DMS53 treated with DMSO at 0.1 percent for 48 hours (cell line): ENCODE measurements at regions not wholly inside any gene's neighbourhood (a gene's known extent, or its start where the extent isn't known, plus 50 kb on each side); places are given as distances from the start of the nearest gene placed in this dataset.

Source experiments
- DNase-seq: peaks from one replicate; lab custom pipeline; 2025; ENCODE audit not compliant: unreplicated experiment; lab: John Stamatoyannopoulos, UW

DNA sequence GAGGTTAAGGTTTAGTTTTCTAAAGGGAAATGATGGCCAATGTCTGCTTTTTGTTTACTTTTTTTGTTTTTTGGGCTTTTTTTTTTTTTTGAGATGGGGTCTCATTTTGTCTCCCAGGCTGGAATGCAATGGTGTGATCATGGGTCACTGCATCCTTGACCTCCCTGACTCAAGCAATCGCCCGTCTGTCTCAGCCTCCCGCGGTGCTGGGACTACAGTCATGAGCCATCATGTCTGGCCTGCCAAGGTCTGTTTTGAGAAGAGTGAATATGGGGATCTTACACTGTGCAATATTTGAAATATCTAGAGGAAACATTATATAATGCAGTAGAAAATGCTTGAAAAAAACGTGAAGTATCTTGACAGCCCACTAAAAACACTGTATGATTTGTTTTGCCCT is 162.5 kb downstream of the GASK1B start:
- no peak for DNase-seq

DNA sequence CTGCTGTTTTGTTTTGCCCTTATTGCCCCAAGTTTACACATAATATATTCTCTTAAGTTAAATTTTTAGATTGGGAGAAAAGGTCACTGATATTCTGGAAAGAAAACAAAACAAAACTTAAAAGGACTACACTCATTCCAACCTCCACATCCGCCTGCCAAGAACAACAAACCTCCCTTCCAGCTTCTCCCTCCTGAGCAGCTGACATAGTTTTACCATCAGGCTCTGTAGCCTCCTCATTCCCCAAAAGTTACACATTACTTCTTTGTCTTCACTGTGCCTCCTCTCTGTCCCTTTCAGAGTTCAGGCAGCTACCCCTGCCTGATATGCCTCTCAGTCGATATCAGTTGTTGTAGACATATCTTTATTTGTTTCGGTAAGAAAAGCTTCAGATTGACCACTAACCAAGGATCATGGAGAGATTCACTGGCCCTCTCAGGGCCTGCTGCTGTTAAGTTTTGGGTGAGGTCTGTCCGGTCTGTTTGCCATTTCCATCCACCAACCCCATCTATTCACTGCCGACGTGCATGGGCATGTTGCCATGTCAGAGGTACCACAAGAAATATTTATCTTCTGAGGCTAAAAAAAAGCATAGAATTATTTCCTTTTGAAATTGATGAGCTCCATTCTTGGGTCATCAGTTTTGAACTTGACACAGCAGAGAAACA is 164.1 kb downstream of the GASK1B start:
- DNase-seq = no peak

DNA sequence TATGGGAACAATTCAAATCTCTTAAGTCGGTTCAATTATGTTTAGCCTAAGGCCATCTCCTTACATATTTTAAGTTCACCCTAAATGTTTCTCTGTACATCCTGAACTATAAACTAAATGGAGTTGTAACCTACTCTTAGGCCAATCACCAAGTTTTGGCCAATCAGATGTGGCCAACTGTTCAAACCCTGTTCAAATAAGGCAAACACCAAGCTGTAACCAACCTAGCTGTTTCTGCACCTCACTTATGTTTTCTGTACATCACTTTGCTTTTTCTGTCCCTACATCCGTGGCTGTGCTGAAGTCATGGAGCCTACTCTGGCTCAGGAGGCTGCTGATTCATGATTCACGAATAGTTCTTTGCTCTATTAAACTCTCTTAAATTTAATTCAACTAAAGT is 165.3 kb downstream of the GASK1B start:
- DNase-seq = no peak

DNA sequence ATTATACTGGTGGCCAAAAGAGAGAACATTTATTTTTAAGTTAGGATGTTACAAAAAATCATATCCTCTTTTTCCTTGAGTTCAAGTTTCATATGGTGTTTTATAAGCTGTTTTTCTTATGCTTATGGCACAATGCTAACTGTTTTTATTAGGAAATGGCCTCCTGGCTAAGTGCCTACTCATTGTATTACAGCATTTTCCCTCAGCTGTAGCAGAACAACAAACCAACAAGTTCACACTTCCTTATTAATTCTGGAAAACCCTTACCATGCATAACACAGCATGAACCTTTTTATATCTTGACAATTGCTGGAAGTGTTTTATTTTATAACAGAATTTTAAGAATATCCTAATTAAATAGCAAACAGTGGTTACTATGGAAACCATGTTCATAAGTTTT is 165.8 kb downstream of the GASK1B start:
- no peak for DNase-seq

DNA sequence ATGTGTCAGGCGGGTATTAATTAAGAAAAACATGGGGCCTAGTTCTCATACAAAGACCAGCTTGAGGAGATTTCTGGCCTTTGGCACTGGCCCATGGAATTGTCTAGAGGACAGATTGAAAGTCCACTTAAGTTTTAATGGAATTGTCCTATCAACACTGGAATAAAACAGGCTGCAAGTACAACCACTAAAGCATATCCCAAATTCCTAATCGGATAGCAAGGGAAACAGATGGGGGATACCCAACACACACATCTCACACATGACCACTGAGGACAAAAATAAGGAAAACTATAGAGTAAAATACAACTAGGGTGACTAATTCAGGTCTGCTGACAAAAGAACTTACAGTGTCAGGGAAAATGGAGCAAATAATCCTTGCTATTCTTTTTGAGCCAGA is 167.8 kb downstream of the GASK1B start:
- no peak for DNase-seq

DNA sequence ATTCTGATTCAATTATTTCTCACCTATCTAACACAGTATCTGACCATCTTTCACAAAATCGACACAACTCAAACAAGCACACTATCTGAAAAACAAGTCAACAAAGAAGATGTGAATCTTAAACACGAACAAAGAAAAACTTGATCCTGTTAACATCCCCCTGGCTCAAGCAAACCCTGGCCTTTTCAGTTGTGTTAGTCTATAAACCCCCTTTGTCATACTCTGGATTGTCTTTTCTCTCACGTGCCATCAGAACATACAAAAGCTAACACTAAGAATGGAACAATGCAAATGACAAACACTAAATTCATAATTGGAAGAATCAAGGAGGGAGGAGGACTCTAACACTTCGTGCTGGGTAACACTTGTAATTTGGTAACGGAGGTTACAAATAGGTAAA is 168.7 kb downstream of the GASK1B start:
- DNase-seq = no peak

DNA sequence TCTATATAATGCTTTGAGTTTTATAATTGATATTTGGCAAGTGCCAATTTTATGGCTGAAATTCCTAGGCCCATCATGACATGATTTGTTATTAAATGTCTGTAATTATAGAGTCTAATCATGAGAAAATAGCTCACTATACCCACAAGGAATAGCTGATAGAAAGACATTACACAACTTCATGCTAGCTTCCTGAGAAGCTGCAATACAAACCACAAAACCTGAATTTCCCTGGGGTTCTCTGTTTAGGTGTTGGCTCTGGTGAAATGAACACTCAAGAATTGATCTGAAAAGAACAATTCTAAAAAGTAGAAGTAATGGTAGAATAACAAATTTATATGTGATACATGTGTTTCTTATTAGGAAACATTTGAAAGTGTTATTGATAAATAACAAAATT is 169.6 kb downstream of the GASK1B start:
- DNase-seq = no peak

DNA sequence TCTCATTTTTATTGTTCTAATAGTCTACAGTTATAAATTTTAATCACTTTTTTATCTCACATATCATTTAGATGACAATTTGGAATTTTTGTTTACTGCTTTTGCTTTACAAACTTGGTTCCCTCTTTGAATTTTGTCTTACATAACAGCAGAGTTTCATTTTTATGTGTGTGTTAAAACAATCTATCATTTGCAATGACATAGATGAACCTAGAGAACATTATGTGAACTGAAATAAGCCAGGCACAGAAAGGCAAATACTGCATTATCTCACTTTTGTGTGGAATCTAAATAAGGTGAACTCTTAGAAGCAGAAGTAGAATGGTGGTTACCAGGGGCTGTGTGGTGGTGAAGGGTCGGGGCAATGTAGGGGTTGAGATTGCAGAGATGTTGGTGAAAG is 170.7 kb downstream of the GASK1B start:
- no peak for DNase-seq

DNA sequence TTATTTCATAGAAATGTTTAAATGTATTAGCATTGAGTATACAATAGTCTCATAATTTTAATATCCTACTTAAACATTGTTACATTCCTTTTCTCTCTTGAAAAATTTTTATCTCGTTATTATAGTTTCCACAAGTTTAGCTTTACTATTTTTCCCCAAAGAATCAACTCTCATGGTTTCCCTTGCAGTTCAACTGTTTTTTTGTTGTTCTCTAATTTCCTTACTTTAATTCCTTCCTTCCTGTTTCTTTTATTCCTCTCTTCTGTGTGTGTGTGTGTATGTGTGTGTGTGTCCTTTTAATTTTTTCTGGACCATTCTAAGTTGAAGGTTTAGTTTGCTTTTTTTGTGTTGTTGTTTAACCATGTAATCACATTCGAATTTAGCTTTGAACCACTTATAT is 171.1 kb downstream of the GASK1B start:
- no peak for DNase-seq

DNA sequence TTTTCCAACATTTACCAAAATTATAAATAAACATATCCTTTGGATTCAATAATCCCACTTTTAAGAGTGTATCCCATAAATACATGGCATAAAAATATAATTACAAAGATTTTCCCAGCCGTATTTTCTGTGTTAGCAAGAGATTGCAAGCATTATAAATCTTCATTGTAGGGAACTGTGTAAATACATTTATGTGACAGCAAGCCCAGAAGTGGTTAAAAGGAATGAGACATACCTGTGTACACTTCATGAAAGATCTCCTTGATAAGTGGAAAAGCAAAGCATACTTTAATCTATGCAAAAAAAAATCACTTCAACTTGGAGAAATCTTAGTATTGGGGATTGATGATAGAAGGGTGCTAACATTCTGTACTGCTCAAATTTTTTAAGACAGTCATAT is 173.1 kb downstream of the GASK1B start:
- no peak for DNase-seq

DNA sequence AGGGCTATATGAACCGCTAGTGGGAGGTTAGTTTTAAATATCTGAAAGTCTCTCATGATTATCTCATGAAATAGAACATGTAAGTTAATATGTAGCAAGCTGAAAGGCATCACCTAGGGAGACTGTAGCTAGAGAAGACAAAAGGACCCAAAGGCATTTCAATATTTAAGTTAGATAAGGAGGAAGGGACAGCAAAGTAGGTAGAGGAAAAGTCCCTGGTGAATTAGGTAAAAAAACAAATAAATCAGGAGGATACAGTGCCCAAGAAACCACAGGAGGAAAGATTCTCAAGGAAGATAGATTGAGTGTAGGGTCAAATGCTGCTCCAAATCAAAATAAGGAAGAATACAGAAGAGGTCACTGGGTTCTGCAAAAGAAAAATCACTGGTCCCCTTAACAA is 175.5 kb downstream of the GASK1B start:
- no peak for DNase-seq

DNA sequence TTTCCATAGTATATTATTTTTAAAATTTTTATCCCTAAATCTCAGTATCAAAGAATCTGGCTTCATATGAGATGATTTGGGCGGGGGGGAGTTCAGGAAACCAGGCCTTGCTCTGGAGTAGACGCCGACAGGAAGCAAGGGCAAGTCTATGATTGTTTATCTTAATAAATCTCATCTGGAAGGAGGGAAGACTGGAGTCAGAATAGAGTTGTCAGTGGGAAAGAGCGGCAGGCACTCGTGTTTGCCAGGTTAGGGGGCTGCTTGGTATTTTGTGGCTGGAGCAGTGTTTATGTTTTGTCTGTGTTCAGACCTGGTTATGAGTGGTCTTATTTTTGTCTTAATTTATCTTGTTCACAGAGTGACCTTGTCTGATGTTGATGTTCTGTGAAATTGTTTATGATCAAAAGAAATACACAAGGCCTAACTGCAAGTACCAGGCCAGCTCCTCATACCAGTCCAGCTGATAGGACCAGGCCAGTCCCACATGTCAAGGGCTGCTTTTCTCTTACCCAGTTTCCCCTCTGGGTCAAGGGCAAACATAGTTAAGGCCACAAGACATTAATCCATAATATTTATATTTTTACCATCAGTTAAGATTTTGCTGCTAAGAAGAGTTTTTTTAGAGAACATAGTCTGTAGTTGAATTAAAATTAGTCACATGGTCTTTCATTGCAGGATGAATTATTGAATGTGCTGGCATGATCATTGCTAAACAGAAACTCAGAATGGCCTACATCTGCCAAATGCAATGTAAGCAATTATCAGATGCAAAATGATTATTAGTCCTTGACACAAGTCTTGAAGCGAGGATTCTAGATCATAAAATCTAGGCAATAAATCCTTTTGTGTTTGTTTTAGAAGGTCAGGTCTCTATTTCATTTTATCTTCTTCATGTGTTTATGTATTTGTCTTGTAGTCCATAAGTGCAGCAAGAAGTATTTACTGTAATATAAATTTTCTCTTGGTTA is 176.5 kb downstream of the GASK1B start:
- DNase-seq = no peak

DNA sequence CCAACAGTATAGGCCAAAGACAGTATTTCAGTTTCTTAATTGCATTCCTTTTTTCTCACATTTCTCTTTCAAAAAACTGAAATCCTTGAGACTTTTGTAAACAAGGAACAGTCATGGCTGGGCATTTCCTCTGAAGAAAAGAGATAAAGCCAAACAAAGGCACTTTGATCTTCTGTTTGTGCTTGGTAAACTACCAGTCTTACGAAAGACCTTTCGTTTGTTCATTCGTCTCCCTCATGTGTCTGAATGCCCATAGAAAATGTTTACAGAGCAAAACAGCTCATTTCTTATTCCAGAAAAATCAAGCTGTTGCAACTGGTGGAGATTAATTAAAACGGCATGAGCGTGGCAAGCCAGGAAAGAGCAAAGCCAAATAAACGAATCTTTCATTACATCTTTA is 178.0 kb downstream of the GASK1B start:
- DNase-seq = peak; percentile 47

DNA sequence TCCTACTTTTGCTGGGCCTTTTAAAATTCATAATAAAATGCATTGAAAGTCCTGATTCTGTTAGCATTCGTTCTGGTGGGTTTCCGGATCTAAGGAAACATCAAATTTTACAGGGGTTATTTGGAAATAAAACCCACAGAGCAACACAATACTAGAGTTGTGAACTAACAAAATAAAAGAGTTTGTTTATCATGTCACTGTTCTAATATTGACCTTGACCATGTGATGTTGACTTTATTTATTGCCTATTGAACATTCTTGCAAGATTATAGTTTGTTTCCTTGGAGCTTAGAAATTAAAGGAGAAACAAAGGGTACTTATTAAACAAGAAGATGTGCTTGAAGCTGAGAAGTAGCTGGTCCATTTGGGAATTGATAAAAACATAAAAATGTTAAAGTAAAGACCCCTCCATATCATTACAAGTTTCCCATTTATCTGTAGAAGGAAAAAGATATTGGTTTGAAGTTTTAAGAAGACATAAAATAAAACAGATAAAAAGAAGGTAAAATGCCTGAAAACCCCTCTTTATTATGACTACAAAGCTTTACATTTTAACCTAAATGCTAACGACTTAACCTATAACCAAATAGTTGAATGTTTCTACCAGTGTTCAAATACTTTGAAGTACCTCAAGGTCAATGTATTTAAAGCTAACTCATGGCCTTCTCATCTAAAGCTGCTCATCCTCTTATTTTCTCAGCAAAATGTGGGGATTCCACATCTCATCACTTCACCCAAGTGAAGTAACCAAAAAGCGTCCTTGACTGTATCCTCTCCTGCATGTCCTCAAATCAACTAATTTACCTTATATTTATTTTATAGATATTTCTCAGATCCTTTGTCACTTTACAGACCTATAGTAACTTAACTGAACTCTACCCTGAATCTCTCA is 179.6 kb downstream of the GASK1B start:
- DNase-seq = peak; percentile 30

DNA sequence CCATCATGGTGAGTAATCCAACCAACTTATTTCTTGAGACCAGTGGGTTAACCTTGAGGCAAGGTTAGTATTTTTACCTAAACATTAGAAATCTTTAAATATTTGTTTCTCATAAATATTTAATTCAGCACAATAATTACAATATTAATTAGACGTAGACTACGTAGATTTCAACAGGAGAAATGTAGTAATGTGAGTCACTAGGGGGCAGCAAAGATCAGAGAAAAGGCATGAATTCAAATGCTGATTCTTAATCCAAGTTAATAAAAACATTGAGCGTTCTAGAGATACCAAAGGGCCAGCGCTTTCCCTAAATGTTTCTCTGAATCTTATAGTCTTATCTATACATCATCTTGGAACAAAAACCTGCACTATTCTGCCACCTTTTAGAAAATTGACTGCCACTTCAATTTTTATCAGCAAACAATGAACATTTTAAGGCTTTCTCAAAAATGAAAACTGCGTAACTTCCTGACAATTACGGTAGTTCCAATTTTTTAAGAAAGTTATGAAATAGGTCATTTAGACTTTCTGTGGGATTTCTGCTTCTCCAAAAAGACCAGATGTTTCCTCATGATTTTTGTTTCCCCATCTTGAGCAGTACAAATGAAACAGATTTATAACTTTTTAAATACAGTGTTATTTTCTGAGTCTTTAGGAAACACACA is 180.7 kb downstream of the GASK1B start:
- peak; percentile 45 for DNase-seq

DNA sequence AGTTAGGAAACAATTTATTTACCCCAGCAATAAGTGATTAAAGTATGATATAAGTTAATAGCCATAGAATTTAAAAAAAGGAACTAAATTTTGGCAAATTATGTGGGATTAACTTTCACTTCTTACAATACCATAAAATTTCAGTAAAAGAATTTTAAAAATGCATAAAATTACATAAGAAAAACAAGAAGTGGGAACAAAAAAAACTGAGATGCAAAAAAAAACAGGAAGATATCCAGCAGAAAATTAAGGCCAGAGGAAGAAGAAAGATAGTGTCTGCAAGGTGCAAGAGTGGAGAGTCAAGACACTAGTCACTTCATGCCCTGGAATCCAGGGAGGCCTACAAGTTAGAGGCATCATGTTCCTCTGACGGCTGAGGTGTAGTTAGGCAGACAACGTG is 184.2 kb downstream of the GASK1B start:
- no peak for DNase-seq

DNA sequence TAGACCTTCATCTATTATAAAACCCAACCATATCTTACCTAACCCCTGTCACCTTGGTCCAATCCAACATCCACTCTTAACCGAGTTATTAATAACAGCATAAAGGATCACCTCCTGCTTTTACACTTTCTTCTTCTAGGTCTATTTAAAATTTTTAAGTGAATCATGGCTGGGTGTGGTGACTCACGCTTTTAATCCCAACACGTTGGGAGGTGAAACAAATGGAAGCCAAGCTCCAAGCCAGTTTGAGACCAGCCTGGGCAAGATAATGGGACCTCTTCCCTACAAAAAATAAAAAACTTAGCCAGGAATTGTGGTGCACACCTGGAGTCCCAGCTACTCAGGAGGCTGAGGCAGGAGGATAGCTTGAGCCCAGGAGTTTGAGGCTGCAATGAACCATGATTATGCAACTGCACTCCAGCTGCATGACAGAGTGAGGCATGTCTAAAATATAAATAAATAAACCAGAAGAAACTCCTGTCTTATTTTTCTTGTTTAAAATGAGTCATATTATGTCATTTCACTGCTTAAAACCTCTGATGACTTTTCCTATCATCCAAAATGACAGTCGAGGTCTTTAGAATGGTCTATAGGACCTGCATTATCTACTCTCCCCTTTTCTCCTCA is 188.4 kb downstream of the GASK1B start:
- DNase-seq = no peak

DNA sequence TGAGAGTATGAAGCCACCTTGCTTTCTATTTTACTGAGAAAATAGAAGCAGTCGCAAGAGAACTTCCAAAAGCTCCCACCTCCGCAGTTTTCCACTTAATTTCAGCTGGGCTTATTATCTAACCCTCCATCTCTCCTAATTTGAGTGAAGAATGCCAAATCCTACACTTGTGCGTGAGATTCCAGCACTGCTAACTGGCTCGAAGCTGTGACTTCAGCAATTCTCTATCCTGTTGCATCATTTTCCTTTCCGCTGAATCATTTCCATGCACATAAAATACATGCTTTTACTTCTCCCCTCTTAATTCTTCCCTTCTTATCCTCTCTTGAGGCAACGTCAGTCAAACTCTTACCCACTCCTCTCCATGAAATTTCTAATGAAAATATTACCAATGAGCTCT is 189.5 kb downstream of the GASK1B start:
- DNase-seq = no peak

DNA sequence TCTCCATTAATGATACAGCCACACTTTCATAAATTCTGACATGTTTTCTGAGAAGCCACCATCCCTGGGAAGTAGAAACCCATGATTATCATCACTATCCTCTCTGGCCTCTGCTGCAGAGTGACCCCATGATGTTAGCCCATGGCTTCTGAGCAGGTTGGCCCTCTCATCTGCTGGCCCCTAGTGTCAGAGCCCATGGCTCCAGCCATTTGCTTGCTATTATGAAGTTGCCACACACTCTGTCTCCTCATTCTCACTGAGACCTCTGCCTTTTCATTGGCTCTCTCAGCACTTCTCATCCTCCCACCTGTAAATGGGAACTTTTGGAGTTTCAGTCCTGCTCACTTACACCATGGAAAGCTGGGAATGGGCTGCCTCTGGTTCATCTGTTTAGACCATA is 192.7 kb downstream of the GASK1B start:
- no peak for DNase-seq

DNA sequence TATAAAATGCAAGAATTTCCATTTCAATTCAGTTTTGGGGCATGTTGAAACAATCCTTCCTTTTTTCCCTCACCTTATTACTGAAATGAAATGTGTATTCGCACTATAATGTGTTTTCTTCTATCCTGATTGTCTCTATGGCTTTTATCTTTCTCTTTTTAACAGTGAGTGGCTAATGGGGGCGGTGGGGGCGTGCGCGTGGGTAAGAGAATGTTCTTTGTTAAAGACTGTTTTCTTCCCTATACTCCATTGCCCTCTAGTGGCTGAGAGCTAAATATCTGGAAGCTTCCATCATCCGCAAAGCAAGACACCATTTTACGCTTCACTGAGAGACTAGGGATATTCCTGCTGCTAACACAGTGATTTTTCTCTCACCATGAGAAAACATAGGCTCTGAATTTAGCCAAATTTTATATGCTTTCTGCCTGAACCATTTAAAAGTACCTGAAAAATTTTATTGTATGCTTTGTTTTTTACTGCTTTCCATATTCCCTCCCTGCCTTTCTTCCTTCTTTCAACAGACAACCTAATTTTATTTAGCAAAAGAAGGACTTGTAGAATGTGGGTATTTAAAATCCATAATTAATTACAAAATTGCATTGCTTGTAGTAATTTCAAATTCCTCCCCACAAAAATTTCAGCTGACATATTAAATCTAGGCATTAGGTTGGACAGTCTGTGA is 194.0 kb downstream of the GASK1B start:
- DNase-seq = peak; percentile 28
